Right atrium auricular region (tissue), 2 donors: ENCODE measurements at regions not wholly inside any gene's neighbourhood (a gene's known extent, or its start where the extent isn't known, plus 50 kb on each side); places are given as distances from the start of the nearest gene placed in this dataset.

Experiments
- DNase-seq: peaks from one replicate; pipeline ENCODE4 v3.0.0-alpha.2; 2019; ENCODE audit warnings: low spot score
- H3K27ac ChIP-seq, 2 donors: fragments of 200-600 bp; sonication (generic); 1 replicate in 1 of 2; 2 replicates in 1 of 2; pipeline ENCODE4 v1.5.1; 2016 to 2019
- H3K27me3 ChIP-seq, 2 donors: fragments of 200-600 bp; sonication (generic); one replicate each; pipeline versions ENCODE4 v1.5.1 to v1.6.0; 2017 to 2019
- H3K36me3 ChIP-seq: fragments of 200-600 bp; sonication (generic); one replicate; pipeline ENCODE4 v1.5.1; 2016
- H3K4me1 ChIP-seq, 2 donors: fragments of 200-600 bp; sonication (generic); one replicate each; pipeline versions ENCODE4 v1.5.1 to v1.6.0; 2017 to 2019
- H3K4me3 ChIP-seq, 2 donors: fragments of 200-600 bp; sonication (generic); 1 replicate in 1 of 2; 2 replicates in 1 of 2; pipeline ENCODE4 v1.5.1; 2017 to 2019; ENCODE audit warnings: mild to moderate bottlenecking in 1 of 2, moderate library complexity in 1 of 2
- H3K9me3 ChIP-seq, 2 donors: fragments of 200-600 bp; sonication (generic); one replicate each; pipeline ENCODE4 v1.5.1; 2019
- TF ChIP-seq, protein P1 (sequence below), 2 donors: fragments of 200-600 bp; sonication (generic); IDR thresholded peaks; one replicate each; pipeline ENCODE4 v1.5.1; 2019; ENCODE audit warnings: antibody characterized with exemption in 2 of 2

DNA sequence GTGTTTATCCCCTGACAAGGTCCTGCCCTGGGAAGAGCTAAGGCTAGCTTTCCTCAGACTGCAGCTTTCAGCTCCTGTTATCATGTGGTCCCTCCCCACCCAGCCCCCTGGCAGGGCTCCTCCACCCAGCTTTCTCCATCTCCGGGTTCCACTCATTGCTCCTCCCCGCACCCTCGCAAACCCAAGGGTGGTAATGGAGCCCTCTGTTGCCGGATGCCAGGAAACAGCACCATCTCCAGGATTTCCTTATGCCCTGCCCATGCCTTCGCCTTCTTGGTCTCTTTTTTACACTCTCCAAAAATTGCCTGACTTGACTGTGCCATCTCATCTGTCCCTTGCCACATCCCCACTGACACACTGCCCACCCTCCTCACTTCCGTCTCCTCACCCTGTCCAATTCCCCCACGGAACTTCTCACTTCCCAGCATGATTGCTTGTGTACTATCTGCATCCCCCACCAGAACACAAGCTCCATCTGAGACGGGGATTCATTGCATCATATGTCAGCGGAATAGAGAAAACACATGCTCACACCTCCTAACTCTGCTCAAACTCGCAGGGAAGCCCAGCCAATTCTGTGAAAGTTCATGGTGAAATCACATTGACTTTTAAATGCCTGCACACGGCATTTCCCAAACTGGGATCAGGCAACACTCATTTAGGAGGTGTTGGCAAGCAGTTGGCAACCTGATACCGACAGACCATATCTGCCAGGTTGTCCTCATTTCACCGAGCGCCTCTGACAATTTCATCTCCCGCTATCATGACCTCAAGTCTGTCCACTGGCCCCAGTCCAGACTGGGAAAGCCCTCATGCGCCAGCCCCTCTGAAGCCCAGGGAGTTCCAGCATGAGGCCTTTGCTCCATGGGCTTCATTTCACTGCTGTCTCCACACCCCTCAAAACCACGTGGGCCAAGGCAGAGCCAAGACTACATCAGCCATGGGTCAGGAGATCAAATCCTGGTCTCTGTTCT, 201.1 kb downstream of the MATN1 start:
- DNase-seq: peak; percentile 87

GRCh38 chr1:30521261-30521865, 202.0 kb downstream of the MATN1 start:
- no peaks in the 10 kb centered on the region for H3K9me3 ChIP-seq
- DNase-seq: peak; percentile 43

More for the DNA sequence above, 201.1 kb downstream of the MATN1 start:
- peak overlapping the region; percentile 70 to 90 for H3K27ac ChIP-seq
- H3K4me1 ChIP-seq: peaks cover 0 to 45% of the 10 kb centered on the region in 2 donors
- TF ChIP-seq, protein P1, sequence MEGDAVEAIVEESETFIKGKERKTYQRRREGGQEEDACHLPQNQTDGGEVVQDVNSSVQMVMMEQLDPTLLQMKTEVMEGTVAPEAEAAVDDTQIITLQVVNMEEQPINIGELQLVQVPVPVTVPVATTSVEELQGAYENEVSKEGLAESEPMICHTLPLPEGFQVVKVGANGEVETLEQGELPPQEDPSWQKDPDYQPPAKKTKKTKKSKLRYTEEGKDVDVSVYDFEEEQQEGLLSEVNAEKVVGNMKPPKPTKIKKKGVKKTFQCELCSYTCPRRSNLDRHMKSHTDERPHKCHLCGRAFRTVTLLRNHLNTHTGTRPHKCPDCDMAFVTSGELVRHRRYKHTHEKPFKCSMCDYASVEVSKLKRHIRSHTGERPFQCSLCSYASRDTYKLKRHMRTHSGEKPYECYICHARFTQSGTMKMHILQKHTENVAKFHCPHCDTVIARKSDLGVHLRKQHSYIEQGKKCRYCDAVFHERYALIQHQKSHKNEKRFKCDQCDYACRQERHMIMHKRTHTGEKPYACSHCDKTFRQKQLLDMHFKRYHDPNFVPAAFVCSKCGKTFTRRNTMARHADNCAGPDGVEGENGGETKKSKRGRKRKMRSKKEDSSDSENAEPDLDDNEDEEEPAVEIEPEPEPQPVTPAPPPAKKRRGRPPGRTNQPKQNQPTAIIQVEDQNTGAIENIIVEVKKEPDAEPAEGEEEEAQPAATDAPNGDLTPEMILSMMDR (IDR thresholded peaks at IDR 0.05): peak in 1 of 2 donors; percentile 10
- H3K4me3 ChIP-seq: no peak overlapping the region
- no peaks in the 10 kb centered on the region for H3K27me3 ChIP-seq
- no peaks in the 10 kb centered on the region for H3K9me3 ChIP-seq
- no peaks in the 10 kb centered on the region for H3K36me3 ChIP-seq

GRCh38 chr1:30520476-30520875, 202.9 kb downstream of the MATN1 start:
- Histone ChIP-seq H3K27me3 (no peaks in the 10 kb centered on the region), H3K4me3 (no peak overlapping the region), H3K27ac (no peak overlapping the region), H3K4me1 (peaks cover 0 to 28% of the 10 kb centered on the region in 2 donors), H3K9me3 (no peaks in the 10 kb centered on the region), H3K36me3 (no peaks in the 10 kb centered on the region)
- peak; percentile 50 for DNase-seq
- TF ChIP-seq, protein P1 (IDR thresholded peaks at IDR 0.05): no peak

More at GRCh38 chr1:30521261-30521865, 202.0 kb downstream of the MATN1 start:
- TF ChIP-seq, protein P1 (IDR thresholded peaks at IDR 0.05): no peak
- Histone ChIP-seq H3K4me1 (peaks cover 0 to 37% of the 10 kb centered on the region in 2 donors), H3K36me3 (no peaks in the 10 kb centered on the region), H3K27ac (peak overlapping the region; percentile 70 to 90), H3K4me3 (no peak overlapping the region), H3K27me3 (no peaks in the 10 kb centered on the region)

- Histone ChIP-seq H3K36me3 (no peaks in the 10 kb centered on the region), H3K4me3 (no peak overlapping the region), H3K27me3 (no peaks in the 10 kb centered on the region), H3K4me1 (peaks cover 0 to 21% of the 10 kb centered on the region in 2 donors), H3K27ac (no peak overlapping the region), H3K9me3 (no peaks in the 10 kb centered on the region)
- DNase-seq: no peak
- TF ChIP-seq, protein P1 (IDR thresholded peaks at IDR 0.05): no peak
Measured at GRCh38 chr1:30519201-30519763, 204.1 kb downstream of the MATN1 start.

- no peak overlapping the region for H3K4me3 ChIP-seq
- DNase-seq: peak; percentile 40
- TF ChIP-seq, protein P1 (IDR thresholded peaks at IDR 0.05): no peak
- H3K27me3 ChIP-seq: no peaks in the 10 kb centered on the region
- H3K9me3 ChIP-seq: no peaks in the 10 kb centered on the region
- H3K36me3 ChIP-seq: no peaks in the 10 kb centered on the region
- H3K27ac ChIP-seq: no peak overlapping the region
- H3K4me1 ChIP-seq: peaks cover 0 to 17% of the 10 kb centered on the region in 2 donors
Measured at GRCh38 chr1:30518696-30519095, 204.7 kb downstream of the MATN1 start.
